CD4-positive, alpha-beta memory T cell (primary cell): ENCODE measurements at regions not wholly inside any gene's neighbourhood (a gene's known extent, or its start where the extent isn't known, plus 50 kb on each side); places are given as distances from the start of the nearest gene placed in this dataset.
A peak's percentile ranks its signal among the peaks of the same experiment; 100 is the strongest.

Experiments used
- CTCF ChIA-PET: fragments of 350-600 bp; sonication (Branson Sonifier 250); formaldehyde crosslinking; loops from one replicate; lab custom pipeline; 2021; ENCODE audit warnings: inconsistent platforms; ENCODE audit not compliant: partially characterized antibody; lab: Charles Lee
- POLR2A ChIA-PET: fragments of 350-600 bp; sonication (Branson Sonifier 250); formaldehyde crosslinking; loops from one replicate; lab custom pipeline; 2021; ENCODE audit not compliant: partially characterized antibody; lab: Charles Lee
- DNase-seq, 5 donors: peaks; one replicate each; pipeline versions ENCODE4 v3.0.0 to v3.0.0-alpha.2; 2020 to 2022; ENCODE audit warnings: mixed read lengths in 1 of 5
- H3K27ac ChIP-seq: one replicate; pipeline ENCODE4 v1.7.0; 2013; ENCODE audit warnings: low read depth, low read length
- H3K27me3 ChIP-seq: 2 replicates; pipeline ENCODE4 v1.7.0; 2013; ENCODE audit warnings: mild to moderate bottlenecking, low read length, moderate library complexity; ENCODE audit not compliant: insufficient read depth
- H3K36me3 ChIP-seq: 2 replicates; pipeline ENCODE4 v1.7.0; 2013; ENCODE audit warnings: mild to moderate bottlenecking, low read length, moderate library complexity; ENCODE audit not compliant: insufficient read depth
- H3K4me1 ChIP-seq: 2 replicates; pipeline ENCODE4 v1.7.0; 2013; ENCODE audit warnings: mild to moderate bottlenecking, low read length, moderate library complexity; ENCODE audit not compliant: insufficient read depth
- H3K4me3 ChIP-seq, 2 donors: one replicate each; pipeline ENCODE4 v1.7.0; 2013; ENCODE audit warnings: low read length in 2 of 2, mild to moderate bottlenecking in 1 of 2
- H3K9me3 ChIP-seq, 2 donors: one replicate each; pipeline ENCODE4 v1.7.0; 2013; ENCODE audit warnings: low read length in 2 of 2, control low read depth in 1 of 2; ENCODE audit not compliant: control insufficient read depth in 1 of 2
- H3K27ac Mint-ChIP-seq, 7 donors: one replicate each; pipeline ENCODE4 v1.8.0; 2020 to 2021; ENCODE audit warnings: mixed read lengths in 7 of 7, mild to moderate bottlenecking in 6 of 7, inconsistent platforms in 3 of 7, moderate library complexity in 3 of 7
- H3K27me3 Mint-ChIP-seq, 2 donors: one replicate each; pipeline ENCODE4 v1.8.0; 2020 to 2021; ENCODE audit warnings: mixed read lengths in 2 of 2
- H3K36me3 Mint-ChIP-seq, 2 donors: one replicate each; pipeline ENCODE4 v1.8.0; 2020 to 2021; ENCODE audit warnings: mixed read lengths in 2 of 2, inconsistent platforms in 1 of 2, mild to moderate bottlenecking in 1 of 2
- H3K4me1 Mint-ChIP-seq, 4 donors: one replicate each; pipeline ENCODE4 v1.8.0; 2020 to 2021; ENCODE audit warnings: mixed read lengths in 4 of 4, mild to moderate bottlenecking in 1 of 4
- H3K4me3 Mint-ChIP-seq, 8 donors: one replicate each; pipeline ENCODE4 v1.8.0; 2020 to 2021; ENCODE audit warnings: mixed read lengths in 8 of 8, mild to moderate bottlenecking in 7 of 8, moderate library complexity in 6 of 8, inconsistent platforms in 3 of 8
- H3K9me3 Mint-ChIP-seq, 8 donors: one replicate each; pipeline ENCODE4 v1.8.0; 2020 to 2021; ENCODE audit warnings: mixed read lengths in 8 of 8, mild to moderate bottlenecking in 5 of 8, inconsistent platforms in 3 of 8, moderate library complexity in 1 of 8
- intact Hi-C: fragments of 100-400 bp; cut with micrococcal nuclease; formaldehyde crosslinking; loops from one replicate; pipeline ENCODE4 v1.15.1; 2023

DNA sequence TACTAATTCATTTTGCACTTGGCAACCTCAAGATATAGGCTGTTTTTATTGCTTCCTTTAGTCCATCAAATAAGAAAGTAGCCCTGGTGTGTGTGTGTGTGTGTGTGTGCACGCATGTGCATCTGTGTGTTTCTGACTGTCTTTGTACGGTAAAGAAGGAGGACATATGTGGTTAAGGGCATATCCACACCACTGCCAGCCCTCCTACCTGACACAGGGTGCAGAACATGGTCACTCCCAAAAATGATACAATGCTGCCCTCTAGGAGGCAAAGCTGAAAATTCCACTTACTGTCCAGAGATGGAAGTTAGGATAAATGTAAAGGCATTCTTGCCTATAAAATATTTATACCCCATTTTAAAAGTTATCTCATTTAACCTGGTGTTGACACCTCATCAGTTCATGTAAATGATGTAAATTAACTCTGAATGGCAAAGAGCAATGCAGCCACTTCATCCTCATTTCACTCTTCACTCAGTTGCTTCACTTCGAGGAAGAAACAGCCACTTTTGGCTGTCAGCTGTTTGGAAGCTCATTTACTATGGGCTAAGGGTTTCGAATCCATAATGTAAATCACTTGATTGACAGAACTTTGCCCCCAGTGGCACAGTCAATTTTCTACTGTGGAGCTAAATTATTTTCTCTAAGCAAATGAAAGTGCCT is 83.1 kb upstream of the MTNR1B start:
- Mint-ChIP-seq H3K9me3 (no peaks in the 10 kb centered on the region), H3K27ac (no peak overlapping the region), H3K27me3 (peaks cover 0 to 2% of the 10 kb centered on the region in 2 donors), H3K4me1 (peaks cover 0 to 1% (median under 1%) of the 10 kb centered on the region in 4 donors), H3K36me3 (no peaks in the 10 kb centered on the region), H3K4me3 (no peak overlapping the region)
- H3K27me3 ChIP-seq, result no peaks in the 10 kb centered on the region
- intact Hi-C loops, result no loop called here
- ChIA-PET POLR2A (no interaction called here), CTCF (no interaction called here)
- H3K36me3 ChIP-seq, result no peaks in the 10 kb centered on the region
- H3K27ac ChIP-seq, result no peak overlapping the region
- no peaks in the 10 kb centered on the region for H3K9me3 ChIP-seq
- DNase-seq, result peak in 1 of 5 donors; percentile 7
- H3K4me1 ChIP-seq, result no peaks in the 10 kb centered on the region
- H3K4me3 ChIP-seq, result no peak overlapping the region

GRCh38 chr11:92888696-92889095 is 80.8 kb upstream of the MTNR1B start:
- Mint-ChIP-seq H3K27me3 (peaks cover 0 to 2% of the 10 kb centered on the region in 2 donors), H3K36me3 (no peaks in the 10 kb centered on the region), H3K9me3 (no peaks in the 10 kb centered on the region), H3K4me1 (peaks cover 0 to 1% (median under 1%) of the 10 kb centered on the region in 4 donors), H3K27ac (no peak overlapping the region), H3K4me3 (no peak overlapping the region)
- CTCF ChIA-PET, result interaction anchor here (0.9 kb wide), 1 partner anchor 25 kb away, joined by 4 read pairs; no protein-coding TSS in a partner anchor
- H3K27me3 ChIP-seq, result no peaks in the 10 kb centered on the region
- intact Hi-C loops, result no loop called here
- no peaks in the 10 kb centered on the region for H3K9me3 ChIP-seq
- no peak overlapping the region for H3K27ac ChIP-seq
- no peak overlapping the region for H3K4me3 ChIP-seq
- H3K4me1 ChIP-seq, result no peaks in the 10 kb centered on the region
- DNase-seq, result no peak
- H3K36me3 ChIP-seq, result no peaks in the 10 kb centered on the region
- POLR2A ChIA-PET, result no interaction called here

GRCh38 chr11:92890846-92891245 is 78.6 kb upstream of the MTNR1B start:
- Mint-ChIP-seq H3K36me3 (no peaks in the 10 kb centered on the region), H3K27ac (no peak overlapping the region), H3K4me3 (no peak overlapping the region), H3K4me1 (peaks cover 0 to 1% (median under 1%) of the 10 kb centered on the region in 4 donors), H3K27me3 (peaks cover 0 to 2% of the 10 kb centered on the region in 2 donors), H3K9me3 (peaks cover 0 to 2% (median 0%) of the 10 kb centered on the region in 8 donors)
- Histone ChIP-seq H3K9me3 (no peaks in the 10 kb centered on the region), H3K27me3 (no peaks in the 10 kb centered on the region), H3K4me1 (no peaks in the 10 kb centered on the region), H3K36me3 (no peaks in the 10 kb centered on the region), H3K27ac (no peak overlapping the region), H3K4me3 (no peak overlapping the region)
- ChIA-PET CTCF (no interaction called here), POLR2A (no interaction called here)
- intact Hi-C loops, result no loop called here
- DNase-seq, result no peak

DNA sequence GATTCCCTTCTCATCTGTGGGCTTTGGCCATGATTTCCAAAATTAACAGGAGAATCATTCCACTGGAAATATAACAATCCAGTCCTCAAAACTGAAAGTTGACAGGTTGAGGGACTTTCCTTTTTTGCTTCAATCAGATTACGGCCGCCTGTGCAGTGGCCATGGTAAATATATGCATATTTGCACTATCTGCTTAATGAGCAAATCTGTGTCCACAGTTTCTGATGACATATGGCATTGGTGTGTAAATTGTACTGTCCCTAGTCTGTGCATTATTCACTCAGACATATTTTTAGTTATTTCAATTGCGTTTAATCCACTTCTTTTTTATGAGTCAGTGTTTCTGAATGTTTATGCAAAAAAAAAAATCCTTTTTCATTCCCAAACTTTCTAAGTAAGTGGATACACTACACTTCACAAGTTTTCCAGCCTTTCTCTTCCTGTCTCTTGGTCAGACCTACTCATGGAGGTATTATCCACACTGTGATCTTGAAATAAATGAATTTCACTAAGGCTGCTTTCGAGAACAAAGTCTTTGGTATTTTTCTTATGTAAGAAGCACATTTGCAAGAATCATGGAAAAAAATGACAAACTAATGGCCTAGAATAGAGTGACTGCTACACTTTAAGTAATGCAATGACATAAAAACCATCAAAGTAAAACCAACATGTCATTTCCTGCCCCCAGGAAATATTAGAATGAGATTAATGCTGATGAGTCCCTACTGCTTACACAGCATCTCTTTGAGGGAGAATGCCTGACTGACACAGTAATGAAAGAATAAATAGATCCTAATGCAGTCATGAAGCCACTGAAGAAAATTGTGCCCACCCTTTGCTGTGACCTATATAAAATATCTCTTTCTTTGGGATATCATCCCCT is 76.4 kb upstream of the MTNR1B start:
- intact Hi-C loops, result no loop called here
- no peak overlapping the region for H3K4me3 ChIP-seq

DNA sequence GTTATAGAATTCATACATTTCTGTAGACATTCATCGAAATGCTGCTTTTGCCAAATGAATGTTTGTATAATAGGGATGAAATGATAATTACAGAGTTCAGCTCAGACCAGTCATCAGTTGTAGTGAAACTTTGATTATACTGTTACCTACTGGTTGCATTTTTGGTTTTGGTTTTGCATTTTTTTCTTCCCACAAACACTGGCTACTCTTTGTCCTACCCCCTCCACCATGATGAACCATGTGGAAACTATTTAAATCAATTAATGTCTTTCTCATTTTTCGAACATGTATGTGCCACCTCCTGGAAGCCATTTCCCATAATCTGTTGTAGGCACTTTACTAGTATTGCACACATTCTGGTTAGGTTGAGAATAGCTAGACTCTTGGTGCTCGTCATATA is 75.3 kb upstream of the MTNR1B start:
- ChIA-PET CTCF (no interaction called here), POLR2A (no interaction called here)
- Histone ChIP-seq H3K27ac (no peak overlapping the region), H3K9me3 (no peaks in the 10 kb centered on the region), H3K4me1 (no peaks in the 10 kb centered on the region), H3K4me3 (no peak overlapping the region), H3K27me3 (no peaks in the 10 kb centered on the region), H3K36me3 (no peaks in the 10 kb centered on the region)
- Mint-ChIP-seq H3K9me3 (peaks cover 0 to 4% (median 0%) of the 10 kb centered on the region in 8 donors), H3K4me1 (no peaks in the 10 kb centered on the region), H3K27me3 (peaks cover 0 to 2% of the 10 kb centered on the region in 2 donors), H3K27ac (no peak overlapping the region), H3K36me3 (no peaks in the 10 kb centered on the region), H3K4me3 (no peak overlapping the region)
- intact Hi-C loops, result no loop called here
- no peak for DNase-seq

More for the DNA sequence above, 76.4 kb upstream of the MTNR1B start:
- Histone ChIP-seq H3K4me1 (no peaks in the 10 kb centered on the region), H3K27ac (no peak overlapping the region), H3K27me3 (no peaks in the 10 kb centered on the region), H3K36me3 (no peaks in the 10 kb centered on the region), H3K9me3 (no peaks in the 10 kb centered on the region)
- CTCF ChIA-PET, result no interaction called here
- Mint-ChIP-seq H3K27ac (no peak overlapping the region), H3K4me1 (no peaks in the 10 kb centered on the region), H3K36me3 (no peaks in the 10 kb centered on the region), H3K9me3 (peaks cover 0 to 4% (median 0%) of the 10 kb centered on the region in 8 donors), H3K27me3 (peaks cover 0 to under 1% of the 10 kb centered on the region in 2 donors), H3K4me3 (no peak overlapping the region)
- DNase-seq, result no peak
- POLR2A ChIA-PET, result no interaction called here

DNA sequence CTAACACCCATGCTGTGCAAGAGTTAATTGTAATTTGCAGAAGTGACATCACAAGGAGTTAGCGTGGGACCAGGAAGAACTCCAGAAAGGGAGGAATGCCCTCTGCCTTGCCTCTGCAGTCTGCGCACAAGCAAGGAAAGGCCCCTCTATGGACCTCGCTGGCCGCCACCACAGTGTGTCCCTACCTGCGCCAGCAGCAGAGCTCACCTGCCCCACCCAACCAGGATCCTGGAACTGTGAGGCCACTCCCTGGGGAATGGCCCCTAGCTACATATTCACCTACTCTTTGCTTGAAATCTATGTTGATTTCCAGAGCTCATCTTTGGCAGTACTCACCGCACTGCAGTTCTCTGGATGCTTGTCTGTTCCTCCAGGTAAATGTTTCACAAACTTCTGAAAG is 72.0 kb upstream of the MTNR1B start:
- Mint-ChIP-seq H3K4me3 (no peak overlapping the region), H3K27me3 (peaks cover 0 to 2% of the 10 kb centered on the region in 2 donors), H3K4me1 (no peaks in the 10 kb centered on the region), H3K9me3 (peaks cover 0 to 4% (median 0%) of the 10 kb centered on the region in 8 donors), H3K36me3 (no peaks in the 10 kb centered on the region), H3K27ac (no peak overlapping the region)
- no peaks in the 10 kb centered on the region for H3K4me1 ChIP-seq
- DNase-seq, result no peak
- H3K4me3 ChIP-seq, result no peak overlapping the region
- ChIA-PET POLR2A (no interaction called here), CTCF (no interaction called here)
- intact Hi-C loops, result no loop called here
- no peaks in the 10 kb centered on the region for H3K27me3 ChIP-seq
- H3K9me3 ChIP-seq, result no peaks in the 10 kb centered on the region
- H3K27ac ChIP-seq, result no peak overlapping the region
- H3K36me3 ChIP-seq, result no peaks in the 10 kb centered on the region

DNA sequence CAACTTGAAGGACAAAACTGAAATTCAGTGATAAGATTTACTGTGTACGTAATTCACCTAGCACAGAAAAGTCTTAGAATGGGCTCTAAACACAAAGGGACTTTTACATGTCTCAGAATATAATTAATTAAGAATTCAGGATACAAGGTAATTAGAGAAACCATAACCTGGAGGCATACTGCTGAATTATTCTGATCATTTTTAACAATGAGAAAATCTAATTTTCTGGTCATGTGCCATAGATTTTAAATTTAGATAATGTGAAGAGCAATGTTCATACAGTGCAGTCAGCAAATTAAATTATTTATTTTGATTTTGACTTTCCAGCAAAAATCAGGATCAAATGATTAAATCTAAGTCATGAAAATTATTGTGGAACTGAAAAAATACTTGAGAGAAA is 67.0 kb upstream of the MTNR1B start:
- intact Hi-C loops, result no loop called here
- H3K4me1 ChIP-seq, result no peaks in the 10 kb centered on the region
- no peak overlapping the region for H3K4me3 Mint-ChIP-seq
- H3K4me3 ChIP-seq, result no peak overlapping the region
- DNase-seq, result no peak
- no peak overlapping the region for H3K27ac Mint-ChIP-seq
- peaks cover 0 to 3% of the 10 kb centered on the region in 2 donors for H3K27me3 Mint-ChIP-seq
- no peak overlapping the region for H3K27ac ChIP-seq
- H3K36me3 ChIP-seq, result no peaks in the 10 kb centered on the region
- H3K4me1 Mint-ChIP-seq, result no peaks in the 10 kb centered on the region
- no peaks in the 10 kb centered on the region for H3K27me3 ChIP-seq
- ChIA-PET POLR2A (no interaction called here), CTCF (no interaction called here)
- H3K9me3 Mint-ChIP-seq, result peaks cover 0 to 5% (median under 1%) of the 10 kb centered on the region in 8 donors
- H3K9me3 ChIP-seq, result no peaks in the 10 kb centered on the region
- H3K36me3 Mint-ChIP-seq, result no peaks in the 10 kb centered on the region
